T-helper 1 cell (primary cell): ENCODE measurements at regions not wholly inside any gene's neighbourhood (a gene's known extent, or its start where the extent isn't known, plus 50 kb on each side); places are given as distances from the start of the nearest gene placed in this dataset.
"Not testable (repeated sequence)": the region's sequence is repeated elsewhere in the genome, so short reads cannot be mapped to it uniquely, and the experiment has no call there.

Source experiments
- DNase-seq, 5 donors: peaks; one replicate each; pipeline ENCODE4 v3.0.0-alpha.2; 2012 to 2020

DNA sequence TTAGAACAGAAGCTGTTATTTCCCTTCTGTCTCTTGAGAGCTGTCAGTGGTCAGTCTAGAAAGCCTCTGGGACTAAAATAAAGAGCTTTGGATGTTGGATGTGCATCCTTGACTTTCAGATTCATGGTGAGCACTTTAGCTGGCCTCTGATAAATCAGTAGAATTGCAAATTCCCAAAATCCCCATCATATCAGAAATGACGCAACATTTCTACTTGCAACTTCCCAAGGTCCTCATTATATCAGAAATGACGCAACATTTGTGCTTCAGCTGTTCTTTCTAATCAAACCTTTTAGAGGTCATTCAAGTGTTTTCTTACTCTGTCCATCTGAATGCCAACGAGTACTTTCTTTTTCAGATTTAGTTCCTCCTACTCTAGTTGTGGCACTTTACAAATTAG, 167.3 kb upstream of the MOCS2 start:
- DNase-seq = no peak

DNA sequence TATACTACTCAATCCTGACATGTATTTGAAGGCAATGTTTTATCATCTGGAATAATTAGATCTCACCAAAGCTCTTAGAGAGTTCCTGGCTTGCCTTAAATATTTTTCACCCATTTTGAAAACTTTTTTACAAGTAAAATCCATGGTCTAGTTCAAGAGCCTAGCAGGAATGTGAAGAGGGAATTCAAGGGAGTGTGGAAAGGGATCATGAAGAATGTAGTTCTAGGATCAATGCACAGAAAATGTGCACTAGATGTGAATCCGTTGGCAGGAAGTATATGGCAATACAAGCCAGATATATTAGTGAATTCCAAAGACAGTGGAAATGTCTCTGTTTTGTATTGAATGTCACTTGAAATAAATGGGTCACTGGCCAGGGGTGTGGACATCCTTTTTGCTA, 167.9 kb upstream of the MOCS2 start:
- no peak for DNase-seq

DNA sequence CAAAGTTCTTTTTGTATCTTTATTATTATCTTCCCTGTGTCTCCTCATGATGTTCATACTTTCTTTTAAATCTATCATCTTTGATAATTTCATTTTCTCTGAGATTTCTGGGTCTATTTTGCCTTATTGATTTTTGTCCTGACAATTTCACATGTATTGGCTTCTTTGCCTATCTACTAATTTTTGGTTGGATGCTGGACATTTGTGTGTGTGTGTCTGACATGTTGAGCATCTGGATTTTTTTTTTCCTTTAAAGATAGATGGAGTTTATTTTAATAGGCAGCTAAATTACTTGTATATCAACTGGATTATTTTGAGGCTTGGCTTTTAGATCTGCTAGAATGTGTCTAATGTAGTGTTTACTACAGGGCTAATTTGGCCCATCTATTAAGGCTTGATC, 178.0 kb upstream of the MOCS2 start:
- no peak for DNase-seq

DNA sequence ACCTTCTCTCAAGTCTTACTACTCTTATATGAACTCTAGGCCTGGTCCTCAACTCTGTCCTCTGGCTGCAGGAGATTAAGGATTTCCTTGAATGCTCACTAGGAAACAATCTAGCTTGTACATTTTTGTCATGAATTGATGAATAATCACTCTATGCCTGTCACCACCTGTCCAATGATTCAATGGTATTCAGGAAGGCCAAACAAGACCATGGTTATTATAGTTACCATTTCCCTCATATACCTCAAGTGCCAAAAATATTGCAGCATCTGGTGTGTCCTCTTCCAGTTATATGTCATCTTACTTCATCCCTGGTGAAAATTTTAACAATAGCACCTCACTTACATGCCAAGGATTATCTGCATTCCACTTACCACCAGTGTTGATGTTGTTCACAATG, 179.0 kb upstream of the MOCS2 start:
- DNase-seq = no peak

DNA sequence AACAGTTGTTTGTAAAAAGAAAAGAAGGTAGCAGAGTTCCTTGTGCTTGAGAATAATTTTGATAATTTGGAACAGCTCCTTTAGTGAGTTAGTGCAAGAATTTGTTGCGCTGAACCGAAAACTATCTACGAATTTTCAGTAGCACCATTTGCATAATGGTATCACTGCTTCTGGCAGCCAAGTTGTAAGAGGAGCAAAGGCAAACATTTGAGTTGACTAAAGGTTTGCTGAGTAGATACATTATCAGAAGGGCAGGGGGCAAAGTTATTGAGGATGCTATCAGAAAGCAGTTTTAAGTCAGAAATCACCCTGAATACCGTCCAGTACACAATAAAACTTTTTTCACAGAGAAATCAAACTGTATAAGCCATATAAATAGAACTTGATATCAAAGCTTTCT, 181.5 kb upstream of the MOCS2 start:
- DNase-seq = no peak

DNA sequence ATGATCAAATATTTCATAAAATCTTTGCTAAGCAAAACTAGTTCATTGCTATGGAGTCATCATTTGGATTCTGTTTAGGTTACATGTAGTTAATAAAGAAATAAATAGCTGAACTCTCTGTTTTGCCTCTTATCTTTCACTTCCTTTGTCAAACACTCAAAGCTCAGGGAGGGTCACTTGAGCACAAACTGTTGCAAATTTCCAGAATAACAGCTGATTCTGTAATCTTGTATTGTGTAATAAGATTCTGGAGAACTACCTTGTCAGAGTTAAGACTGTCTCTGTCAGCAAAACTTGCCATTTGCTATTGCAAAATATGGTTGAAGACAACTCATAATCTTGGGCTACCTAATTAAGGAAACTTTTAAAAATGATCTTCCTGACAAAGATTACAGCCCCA, 182.0 kb upstream of the MOCS2 start:
- no peak for DNase-seq

DNA sequence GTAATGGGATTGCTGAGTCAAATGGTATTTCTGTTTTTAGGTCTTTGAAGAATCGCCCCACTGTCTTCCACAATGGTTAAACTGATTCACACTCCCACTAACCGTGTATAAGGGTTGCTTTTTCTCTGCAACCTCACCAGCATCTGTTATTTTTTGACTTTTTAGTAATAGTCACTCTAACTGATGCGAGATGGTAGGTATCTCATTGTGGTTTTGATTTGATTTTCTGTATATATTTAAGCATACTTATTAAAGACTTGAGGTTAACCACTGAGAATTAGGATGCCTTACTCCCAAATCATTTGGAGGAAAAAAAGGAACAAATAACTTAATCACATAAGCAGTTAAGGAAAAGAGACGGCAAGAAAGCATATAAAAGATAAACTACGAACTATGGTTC, 181.6 kb upstream of the FST start:
- DNase-seq = no peak

DNA sequence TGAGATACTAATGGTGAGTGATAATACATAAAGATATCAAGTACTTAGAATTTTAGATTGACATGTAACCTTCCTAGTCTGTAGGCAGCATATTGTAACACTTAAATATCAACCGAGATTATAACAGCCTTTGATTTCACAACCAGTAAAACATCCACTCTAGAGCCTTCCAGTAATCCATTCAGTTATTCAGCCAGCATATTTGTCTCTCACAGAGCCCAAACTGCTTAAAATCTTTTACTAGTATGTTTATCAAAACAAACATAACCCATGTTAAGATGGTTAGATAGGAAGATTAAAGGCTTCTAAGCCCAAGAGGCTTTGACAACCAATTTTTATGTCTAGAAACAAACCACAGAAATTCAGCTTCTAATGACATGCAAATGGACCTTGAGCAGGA, 177.9 kb upstream of the FST start:
- no peak for DNase-seq

DNA sequence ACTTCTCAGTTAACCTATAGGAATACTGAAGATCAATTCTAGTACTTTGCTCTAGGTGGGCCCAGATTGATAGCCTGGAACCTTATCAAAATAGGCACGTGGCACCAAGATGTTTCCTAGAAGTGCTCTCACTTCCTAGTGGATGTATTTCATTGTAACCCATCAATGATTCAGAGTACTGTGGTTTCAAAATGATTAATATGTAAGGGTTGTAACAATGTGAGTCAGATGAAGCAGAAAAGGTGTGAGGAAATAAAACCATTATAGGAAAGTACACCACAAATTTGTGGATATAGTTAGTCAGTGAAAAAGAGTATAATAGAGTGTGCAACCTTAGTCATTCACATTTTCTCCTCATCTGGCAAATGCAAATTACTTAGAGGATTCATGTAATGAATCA, 177.3 kb upstream of the FST start:
- peak in 1 of 5 donors; percentile 33 for DNase-seq

DNA sequence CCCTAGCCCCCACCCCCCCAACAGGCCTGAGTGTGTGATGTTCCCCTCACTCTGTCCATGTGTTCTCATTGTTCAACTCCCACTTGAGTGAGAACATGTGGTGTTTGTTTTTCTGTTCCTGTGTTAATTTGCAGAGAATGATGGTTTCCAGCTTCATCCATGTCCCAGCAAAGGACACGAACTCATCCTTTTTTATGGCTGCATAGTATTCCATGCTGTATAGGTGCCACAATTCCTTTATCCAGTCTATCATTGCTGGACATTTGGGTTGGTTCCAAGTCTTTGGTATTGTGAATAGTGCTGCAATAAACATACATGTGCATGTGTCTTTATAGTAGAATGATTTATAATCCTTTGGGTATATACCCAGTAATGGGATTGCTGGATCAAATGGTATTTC, 175.1 kb upstream of the FST start:
- not testable (repeated sequence) for DNase-seq

DNA sequence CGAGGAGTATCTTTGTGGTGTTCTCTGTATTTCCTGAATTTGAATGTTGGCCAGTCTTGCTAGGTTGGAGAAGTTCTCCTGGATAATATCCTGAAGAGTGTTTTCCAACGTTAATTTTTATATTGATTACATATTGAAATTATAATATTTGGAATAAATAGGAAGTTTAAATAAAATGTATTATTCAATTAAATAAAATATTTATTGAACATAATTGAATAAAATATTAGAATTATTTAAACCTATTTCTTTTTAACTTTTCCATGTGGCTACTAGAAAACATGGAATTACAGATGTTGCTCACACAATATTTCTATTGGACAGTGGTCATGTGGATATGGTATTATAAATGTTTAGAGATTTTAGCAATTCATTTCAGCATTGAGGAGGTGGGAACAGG, 170.8 kb upstream of the FST start:
- no peak for DNase-seq

DNA sequence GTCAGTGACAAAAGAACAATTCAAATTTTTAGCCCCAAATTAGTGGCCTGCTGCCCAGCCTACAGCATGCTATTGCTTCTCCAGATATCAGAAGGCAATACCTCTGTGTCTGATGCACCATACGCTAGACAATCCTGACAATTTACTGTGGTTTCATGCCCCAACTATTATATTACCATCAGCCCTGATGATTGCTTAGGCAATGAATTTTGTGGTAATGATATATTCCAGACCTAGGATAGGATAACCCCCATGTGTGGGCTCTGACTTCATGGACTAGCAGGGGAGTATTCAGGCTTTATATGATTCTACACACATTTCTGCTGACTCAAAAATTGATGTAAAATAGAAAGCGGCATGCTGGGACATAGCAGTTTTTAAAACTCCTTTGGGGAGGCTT, 168.7 kb upstream of the FST start:
- no peak for DNase-seq

DNA sequence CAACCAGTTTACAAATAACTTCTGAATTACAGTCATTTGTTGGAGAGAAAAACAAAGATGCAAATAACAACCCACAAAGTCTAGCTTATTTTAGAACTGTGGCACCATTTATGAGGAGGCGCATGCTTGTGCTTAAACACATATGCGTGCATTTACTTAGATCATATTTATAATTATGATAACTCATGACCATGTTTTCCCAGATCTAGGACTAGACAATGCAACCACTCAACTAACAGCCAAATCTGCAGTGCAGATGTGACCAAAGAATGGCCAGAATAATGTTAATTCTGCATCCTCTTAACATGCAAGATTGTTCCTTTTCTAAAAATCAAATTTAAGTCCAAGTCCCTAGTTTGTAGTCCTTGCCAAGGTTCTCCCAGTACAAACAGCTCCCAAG, 167.3 kb upstream of the FST start:
- DNase-seq = no peak

DNA sequence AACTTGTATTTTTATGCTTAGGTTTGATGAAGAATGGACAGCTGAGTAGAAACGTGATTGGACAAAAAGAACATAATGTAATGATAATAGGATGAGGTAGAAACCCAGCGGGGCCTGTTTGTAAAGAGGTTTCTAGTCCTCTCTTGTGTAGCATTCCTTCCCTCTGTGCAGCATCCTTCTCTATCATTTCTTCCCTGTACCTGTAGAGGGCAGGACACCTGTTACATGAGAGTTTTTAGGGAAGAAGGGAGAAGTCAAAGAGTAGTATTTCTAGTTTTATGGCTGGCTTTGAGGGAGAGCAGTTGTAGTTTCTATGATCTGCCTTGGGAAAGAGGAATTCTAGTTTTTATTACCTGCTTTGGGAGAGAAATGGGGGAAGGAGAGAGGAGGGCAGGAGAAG, 162.1 kb upstream of the FST start:
- no peak for DNase-seq

DNA sequence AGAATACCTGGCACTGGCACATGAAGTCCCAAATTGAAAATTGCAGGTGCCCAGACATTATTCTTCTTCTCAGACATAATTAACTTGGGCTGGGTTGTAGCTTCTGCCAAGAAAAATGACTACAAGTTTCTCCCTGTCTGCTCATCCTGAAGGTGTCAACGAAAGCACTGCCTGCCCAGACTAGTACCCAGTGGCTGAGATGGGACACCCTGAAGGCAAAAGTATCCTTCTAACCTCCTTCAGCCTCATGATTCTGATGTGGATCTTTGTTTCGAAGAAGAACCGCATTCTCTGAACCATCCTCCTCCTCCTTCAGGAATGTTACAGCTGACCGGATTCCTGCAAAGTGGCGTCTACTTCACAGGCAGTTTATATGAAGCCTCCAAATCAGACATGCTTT, 161.1 kb upstream of the FST start:
- no peak for DNase-seq

DNA sequence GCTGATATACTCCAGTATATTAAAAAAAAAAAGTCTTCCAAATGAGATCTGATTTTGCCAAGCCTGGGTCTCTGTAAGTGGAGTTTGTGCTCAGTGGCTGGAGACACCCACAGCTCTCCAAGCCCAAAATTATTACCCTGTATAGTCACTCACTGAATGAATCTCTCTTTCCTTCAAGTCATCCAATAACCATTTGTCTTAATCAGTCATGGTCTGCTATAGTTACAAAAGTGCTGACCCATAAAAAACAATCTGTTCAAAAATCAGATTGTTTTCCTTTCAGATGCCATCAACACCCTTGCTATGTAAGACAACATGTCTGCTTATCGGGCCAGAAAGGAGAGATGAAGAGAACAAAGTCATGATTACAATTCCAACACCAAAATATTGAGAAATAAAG, 159.4 kb upstream of the FST start:
- no peak for DNase-seq

DNA sequence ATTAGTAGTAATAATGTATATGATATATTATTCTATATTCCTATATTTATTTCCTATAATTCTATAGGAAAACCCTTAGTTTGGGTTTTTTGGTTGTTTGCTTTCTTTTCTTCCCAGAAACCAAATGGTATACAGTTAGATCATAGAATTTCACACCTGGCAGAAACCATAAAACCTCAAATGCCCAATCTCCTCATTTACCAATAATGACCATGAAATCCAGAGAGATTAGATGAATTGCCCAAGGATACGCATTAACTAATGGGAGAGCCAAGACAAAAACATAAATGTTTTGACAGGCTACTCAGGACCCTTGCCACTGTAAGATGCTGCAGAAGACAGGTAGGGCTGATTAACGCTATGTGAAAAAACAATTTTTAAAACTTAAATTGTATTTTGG, 158.7 kb upstream of the FST start:
- DNase-seq = no peak

DNA sequence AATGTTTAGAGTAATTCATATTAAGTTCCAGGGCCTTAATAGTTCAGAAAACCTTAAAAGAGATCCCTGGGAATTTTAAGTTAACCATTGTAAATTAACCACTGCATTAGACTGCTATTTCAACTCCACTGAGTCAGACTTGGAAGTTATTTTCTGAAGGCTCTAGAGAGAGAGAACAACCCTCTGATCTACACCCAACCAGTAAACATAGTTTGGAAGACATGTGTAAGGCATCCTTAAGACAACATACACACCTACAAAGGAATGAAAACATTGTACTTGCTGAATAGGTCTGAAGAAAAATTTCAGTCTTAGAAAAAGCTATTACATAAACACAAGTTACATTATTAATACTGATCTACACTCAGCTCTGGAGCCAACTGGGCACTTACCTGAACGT, 158.2 kb upstream of the FST start:
- DNase-seq = no peak

DNA sequence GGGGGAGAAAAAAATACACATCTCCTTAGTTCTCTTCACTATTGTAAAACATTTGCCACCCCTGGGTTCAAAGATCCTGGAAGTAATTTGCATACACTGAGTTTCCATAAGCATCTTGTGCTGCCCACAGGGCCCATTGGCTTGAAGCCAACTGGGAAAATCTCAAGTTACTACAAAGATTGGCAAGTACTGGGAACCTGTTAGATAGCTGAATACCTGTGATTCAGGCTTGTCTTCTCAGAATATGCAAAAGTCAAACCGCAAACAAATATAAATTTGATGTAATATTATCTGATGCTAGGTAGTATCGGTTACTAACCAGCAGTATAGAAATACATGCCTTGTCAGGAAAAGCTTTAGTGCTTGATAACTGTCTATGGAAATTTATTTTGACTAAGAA, 156.9 kb upstream of the FST start:
- DNase-seq = no peak

DNA sequence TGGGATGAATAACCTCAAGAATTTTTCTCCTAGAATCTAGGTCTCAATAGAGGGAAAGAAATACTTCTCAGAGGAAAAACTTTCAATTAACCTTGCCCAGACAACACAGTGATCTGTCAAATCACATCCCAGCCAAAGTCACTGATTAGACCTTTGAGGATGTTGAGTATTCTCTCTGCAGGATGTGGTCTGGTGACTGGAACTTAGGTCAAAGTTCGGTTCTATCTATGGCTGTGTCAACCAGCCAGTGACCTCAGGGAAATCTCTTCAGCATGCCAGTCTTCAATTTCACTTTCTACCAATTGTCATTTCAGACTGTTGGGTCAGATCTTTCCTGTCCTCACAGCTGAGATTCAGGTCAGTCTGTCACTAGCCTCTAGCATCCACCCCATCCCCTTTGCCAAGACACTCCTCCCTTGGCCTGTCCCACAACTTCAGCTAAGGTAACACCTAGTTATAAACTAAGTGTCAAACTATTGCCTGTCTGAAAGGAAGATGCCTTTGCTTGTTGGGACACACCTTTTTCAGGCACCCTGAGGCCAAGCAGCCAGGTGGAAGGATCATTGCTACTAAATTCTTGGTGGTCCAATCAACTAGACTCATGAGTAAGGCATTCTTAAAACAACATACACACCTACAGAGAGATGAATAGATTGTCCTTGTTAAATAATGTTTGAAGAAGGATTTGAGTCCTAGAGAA, 156.3 kb upstream of the FST start:
- DNase-seq = peak in 1 of 5 donors; percentile 3

DNA sequence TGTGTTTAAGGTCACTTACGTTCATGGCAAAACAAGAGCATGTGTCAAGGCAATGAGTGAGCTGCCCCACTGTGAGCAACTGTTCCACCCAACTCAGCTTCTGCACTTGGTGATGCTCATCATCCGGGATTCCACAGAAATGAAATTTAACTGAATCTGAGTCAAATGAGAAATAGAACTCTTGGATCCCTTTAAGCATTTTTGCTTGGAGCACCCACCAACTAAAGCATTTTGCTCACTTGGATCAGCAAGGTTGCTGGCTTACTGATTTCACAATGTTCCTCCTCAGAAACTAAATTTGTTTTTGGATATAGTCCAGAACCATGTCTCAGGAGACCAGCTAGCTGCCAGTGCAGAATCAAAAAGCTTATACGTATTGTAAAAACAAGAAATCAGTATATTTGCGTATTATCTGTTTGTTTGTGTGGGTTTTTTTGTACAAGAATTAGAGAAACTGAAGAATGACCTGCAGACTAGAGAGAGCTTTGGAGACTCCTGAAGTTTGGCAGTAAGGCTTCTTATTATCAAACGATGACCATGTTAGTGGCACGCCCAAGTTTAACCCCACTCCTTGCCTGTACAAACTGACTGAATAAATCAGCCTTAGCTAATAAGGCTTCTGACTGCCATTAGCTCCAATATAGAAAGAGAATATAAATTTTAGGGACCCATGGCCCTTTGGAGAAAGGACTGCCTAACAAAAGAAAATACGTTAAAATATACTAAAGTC, 153.8 kb upstream of the FST start:
- no peak for DNase-seq

DNA sequence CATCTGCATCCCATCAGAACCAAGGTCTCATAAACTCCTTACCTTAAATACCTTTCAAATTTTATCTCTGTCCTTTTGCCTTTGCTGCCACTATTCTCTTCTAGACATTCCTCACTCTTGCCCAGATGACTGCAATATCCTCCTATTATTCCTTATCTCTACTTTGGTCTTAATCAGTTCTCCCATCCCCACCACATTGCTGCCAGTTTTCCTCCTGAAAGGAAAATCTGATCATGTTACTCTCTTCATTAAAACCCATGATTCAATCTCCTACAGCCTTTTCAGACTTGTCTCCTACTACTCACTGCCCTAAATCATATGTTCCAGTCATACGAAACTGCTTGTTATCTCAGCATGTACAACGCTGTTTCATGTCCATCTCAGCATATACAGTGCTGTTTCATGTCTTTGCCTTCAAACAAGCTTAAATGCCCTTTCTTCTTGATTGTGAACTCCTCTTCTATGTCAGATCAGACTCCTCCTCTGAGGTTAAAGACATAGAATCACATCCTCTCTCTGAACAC, 152.6 kb upstream of the FST start:
- DNase-seq = no peak

DNA sequence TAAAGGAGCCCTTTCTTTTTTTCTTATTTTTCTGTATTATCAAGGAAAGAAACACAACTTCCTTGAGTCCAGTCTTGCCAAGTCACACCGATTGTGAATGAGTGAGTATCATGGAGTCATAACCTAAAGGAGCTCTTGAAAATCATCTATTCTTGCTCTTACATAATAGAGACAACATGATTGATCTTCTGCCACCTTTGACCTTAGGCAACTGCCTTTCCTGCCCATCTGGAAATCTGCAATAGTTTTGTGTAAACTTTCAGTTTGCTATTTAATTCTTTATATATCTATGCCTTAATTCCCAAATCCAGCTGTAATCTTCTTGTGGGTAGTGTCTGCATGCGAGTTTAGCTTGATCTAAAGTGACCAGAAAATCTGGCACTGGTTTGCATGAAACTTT, 149.9 kb upstream of the FST start:
- no peak for DNase-seq

DNA sequence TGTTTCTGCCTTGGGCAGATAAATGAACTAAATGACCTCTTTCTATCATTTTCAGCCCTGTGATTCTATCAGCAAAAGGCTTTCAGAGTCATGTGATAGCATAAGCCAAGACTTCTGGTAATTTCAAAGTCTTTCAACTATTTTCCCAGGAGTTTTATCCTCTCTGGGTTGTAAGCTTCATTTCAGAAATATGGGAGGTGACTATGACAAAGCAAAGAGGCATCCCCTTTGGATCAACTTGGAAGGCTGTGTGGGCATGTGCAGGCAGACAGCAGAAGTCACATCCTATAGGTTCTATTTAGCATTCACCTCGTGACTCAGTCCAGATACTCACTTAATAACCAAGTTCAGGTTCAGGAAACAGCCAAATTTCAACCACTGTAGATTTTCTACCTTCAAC, 149.0 kb upstream of the FST start:
- DNase-seq = no peak

DNA sequence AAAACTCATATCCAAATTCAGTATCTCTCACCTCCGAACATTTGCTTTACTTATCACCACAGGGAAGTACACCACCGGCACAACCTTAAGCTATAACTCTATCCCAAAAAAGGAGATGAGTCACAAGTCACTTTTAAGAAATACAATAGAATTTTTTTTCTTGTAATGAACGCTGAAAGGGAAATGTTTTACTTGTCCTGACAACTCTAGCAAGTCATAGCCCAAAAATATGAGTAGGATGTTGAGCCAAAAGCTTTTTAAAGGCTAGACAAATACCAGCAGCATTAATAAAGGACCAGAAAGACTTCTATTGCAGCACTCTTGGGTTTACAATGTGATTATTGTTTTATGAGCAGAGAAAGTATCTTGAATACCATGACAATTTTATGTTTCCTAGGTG, 147.3 kb upstream of the FST start:
- DNase-seq = no peak
